ENCODE measurements at regions not wholly inside any gene's neighbourhood (a gene's known extent, or its start where the extent isn't known, plus 50 kb on each side); places are given as distances from the start of the nearest gene placed in this dataset.

DNA sequence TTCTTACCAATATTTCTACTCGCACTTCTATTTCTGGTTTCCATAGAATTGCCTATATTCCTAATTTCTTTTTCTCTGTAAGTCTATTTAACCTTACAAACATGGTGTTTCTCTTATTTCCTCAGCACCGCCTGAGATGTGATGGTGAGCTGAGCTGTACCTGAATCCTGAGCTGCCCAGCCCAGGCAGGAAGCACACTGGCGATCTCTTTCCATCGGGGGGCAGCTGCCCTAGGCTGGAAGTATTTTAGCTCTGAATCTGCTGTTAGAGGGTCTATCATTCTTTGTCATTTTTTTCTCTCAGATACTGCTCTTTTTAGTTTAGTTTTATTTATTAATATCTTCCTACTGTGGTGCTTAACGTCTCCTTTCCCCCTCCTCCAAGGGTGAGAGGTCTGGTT, 173.4 kb upstream of the SLC35B3 start:
- no peak for DNase-seq (ENCODE audit: low read depth in 2 of 2)

DNA sequence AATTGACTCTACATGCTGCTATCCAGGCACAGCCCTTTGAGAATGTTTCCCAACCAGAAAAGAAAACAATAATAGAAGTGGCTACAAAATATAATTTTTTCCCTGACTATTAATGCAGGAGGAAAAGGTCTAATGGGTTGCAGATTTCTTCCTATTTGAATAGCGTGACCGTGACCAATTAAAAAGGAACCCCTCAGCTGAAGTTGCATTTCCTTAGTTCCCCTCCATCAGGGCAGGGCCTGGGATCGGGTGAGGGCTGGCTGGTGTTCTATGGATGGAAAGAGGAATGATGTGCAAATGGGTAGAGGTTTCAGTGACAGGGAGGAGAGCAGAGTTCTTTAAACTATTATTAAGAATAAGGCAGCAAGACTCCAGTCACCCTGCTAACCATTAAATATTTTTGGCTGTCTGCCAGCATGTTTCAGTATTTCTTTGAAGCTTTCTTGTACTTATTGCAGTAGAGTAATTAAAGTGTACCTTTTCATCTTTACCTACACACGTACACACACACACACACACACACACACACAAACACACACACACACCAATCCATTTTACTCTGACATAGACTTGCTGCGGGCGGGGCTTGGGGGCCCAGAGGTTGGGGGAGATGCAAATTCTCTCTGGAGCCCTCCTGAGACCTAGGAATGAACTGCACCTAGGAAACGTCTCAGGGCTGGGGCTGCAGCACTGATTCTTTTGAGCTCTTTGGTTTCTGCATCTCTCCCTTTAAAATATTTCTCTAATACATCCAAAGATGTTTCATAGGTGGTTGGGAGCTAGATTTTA, 154.8 kb upstream of the SLC35B3 start:
- DNase-seq (ENCODE audit: low read depth in 2 of 2), result no peak

DNA sequence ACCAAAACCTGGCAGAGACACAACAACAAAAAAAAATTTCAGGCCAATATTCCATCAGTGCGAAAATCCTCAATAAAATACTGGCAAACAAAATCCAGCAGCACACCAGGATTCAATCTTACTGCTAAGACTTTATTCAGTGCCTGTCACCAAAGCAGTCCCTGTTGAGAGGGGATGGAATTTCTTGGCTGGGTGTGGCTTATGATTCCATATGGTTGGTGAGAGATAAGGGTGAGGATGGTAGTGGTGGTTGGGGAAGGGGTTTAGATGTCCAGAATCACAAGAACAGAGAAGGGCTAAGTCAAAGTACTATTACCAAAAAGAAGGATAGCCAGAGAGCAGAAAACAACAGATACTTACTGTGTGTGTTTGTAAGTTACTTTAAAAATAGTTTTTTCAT, 152.8 kb upstream of the SLC35B3 start:
- DNase-seq (ENCODE audit: low read depth in 2 of 2), result no peak

DNA sequence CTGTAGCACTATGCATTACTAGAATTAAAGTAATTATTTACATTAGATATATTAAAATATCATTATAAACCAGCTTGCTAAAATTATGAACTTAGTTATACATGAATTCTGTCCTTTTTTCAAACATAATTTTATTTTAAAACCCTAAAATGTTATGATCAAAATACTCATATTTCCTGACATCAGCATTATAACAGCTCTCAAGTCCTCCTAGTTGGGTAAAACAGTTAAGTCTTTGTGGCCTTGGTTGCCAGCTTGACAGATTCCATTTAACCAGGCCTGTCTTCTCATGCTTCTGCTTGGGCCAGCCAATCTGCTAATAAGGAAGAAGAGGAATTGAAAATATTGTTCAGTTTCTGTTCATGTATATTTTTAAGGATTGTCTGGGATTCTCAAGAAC, 147.9 kb upstream of the SLC35B3 start:
- no peak for DNase-seq (ENCODE audit: low read depth in 2 of 2)

DNA sequence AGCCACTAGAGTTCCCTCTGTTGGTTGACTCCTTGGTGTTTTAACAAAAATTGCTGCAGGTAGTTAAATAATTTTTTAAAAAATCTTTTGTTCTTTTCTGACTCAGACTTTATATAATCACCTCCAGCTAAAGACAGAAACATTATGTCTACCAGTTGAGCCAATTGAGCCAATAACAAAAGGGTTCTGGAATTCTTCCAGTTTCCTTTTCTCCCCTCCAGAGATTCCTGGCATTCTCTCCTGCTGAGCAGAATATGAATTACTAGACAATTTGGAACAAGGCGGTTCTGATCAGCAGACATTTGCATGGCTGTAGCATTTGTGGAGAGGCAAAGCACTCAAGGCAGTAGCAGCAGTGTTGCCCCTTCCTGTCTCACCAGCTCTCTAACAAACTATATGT, 144.0 kb upstream of the SLC35B3 start:
- no peak for DNase-seq (ENCODE audit: low read depth in 2 of 2)

DNA sequence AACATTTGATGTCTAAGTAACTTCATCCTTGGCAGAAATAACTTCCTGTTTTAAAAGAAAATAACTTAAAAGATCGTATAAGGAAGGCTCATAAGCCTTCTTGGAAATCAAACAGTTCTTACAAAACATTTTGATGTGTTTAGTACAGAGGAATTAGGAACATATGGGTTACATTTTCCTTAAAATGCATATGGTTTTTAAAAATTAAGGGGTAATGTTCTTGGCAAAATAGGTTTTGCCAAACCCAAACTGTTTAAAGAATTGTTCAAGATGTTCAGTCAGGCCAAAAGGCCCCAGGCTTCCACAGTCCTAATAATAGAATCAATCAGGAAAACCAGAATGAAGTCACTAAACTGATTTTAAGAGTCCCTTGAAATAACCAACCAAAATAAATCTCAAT, 142.7 kb upstream of the SLC35B3 start:
- DNase-seq (ENCODE audit: low read depth in 2 of 2), result no peak

DNA sequence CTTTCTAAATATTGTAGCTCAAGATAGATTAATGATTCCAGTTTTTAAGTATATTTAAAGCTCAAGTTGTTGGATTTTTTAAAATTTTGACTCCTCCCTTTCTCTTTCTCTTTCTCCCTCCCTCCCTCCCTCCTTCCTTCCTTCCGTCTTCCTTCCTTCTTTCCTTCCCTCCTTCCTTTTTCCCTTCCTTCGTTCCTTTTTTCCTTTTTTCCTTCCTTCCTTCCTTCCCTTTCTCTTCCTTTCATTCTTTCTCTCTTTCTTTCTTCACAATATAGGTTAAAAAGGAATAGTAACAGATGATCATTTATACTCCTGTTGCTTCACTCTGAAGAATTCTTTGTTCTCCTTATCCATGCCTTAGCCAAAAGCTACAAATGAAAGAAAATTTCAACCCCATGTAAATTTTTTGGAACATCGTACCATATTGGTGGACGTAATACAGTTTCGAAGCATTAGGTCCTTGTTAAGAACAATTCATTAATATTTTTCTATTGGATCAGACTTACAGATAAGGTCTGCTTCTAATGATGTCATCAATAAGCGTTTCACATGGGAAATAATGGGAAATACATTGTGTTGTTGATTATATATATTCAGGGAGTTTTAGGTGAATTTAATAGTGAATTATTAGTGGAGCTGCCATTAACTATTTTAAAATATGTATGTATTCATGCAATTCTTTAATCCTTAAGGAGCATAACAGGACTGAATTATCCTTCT, 139.6 kb upstream of the SLC35B3 start:
- DNase-seq (ENCODE audit: low read depth in 2 of 2), result no peak

DNA sequence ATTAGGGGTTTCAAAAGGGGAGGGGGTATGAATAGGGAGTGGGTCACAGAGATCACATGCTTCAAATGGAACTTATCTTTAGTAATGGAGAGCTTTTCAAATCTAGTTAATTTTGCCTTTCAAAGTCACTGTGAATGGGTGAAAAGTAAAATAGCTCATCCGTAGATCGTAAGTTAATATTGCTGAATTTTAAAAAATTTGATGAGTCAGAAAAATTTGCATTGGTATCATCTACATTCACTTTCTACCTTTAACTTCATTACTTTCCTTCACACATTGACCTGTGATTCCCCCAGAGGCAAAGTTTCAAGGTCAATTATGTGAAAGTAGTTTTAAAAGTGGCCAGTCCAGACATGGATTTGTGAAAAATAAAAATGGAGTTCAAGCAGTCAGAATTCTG, 139.0 kb upstream of the SLC35B3 start:
- DNase-seq (ENCODE audit: low read depth in 2 of 2), result no peak

DNA sequence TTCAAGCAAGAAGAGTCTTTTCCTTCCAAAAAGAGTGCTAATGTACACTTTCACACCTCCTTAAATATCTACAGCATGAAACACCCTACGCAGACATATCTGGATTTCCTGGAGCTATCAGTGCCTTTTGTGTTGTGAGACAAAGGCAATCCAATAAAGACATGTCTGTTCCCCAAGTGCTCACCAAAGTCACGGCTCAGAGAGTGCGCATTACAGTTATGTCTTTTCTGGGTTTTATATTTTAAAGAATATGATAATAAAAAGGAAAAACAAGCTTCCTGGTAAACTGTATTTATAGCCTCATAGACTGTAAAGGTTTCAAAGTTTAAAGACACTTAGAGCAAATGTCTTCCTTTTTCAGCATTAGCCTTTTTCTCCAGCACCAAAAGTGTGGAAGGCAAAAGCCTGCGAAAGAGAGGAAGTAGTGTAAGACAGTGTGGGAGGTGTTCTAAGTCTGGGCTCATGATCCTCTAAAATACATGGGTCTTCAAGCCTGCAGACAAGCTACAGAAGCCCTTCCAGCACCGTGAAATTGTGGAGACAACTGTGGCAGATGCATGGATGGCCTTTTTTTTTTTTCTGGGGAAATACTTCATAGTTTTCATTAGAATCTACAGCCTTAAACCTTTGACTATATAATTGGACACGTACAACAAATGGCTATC, 135.0 kb upstream of the SLC35B3 start:
- DNase-seq (ENCODE audit: low read depth in 2 of 2), result no peak

DNA sequence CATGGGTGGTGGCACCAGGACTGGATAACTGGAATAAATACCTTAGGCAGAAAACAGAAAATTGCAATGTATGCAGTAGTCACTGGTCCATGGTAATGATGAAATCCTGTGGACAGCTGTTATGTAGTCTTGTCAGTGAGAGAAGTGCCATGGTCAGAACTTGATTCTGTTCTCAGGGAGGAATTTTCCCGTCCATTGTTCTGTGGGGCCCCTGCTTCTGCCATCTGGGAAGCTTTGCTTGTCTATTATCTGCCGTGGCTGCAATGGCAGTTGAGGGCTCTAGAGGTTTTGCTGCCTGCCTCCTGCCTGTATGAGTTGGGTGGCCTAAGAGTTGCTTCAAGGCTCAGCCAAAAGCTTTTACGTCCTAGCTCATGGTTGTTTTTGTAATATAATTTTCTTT, 126.8 kb upstream of the SLC35B3 start:
- no peak for DNase-seq (ENCODE audit: low read depth in 2 of 2)

DNA sequence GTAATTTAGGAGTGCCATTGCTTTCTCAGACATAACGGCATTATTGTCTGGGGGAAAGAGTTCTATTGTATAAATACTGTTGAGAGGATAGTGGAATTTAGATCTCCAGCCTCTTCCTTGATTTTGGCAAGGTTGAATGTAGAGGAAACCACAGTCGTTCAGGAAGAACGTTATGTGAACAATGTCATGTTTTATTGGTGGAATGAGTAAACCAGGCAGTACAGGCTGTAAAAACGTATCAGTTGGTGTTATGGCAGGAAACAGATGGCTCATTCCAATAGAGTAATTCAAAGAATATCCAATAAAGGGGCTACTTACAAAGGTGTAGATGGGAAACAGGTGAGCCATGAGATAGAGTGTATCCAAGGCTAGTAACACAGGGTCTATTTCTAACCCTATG, 123.6 kb upstream of the SLC35B3 start:
- no peak for DNase-seq (ENCODE audit: low read depth in 2 of 2)

DNA sequence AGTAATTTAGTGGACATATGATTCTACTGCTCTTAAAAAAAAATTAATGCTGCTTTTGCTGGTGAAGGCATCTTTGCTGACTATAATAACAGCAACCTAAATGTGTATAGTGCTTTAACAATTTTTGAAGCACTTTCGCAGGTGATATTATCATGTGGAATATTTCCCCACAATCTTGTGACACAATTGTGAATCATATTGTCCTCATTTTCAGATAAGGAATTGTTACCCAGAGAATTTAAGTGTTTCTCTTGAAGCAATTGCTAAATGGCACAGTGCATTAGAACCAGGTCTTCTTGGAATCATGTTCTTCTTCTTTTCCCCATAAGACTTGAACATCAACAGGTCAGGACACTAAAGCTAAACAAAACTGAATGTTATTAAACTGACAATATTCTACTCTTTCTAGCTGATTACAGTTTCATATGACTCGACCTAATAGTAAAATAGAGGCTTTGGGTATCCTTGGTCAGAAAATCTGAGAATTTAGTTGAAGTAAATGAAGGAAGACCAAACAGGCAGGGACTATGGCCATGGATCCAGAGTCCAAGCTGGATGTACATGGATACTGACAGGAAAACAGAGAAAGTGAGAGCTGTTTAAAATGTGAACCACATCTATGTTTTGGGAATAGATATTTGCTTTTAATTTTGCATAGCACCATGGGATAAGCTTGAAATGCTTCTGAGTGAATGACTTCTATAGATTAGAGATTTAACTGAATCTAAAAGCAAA, 121.8 kb upstream of the SLC35B3 start:
- DNase-seq (ENCODE audit: low read depth in 2 of 2), result no peak

DNA sequence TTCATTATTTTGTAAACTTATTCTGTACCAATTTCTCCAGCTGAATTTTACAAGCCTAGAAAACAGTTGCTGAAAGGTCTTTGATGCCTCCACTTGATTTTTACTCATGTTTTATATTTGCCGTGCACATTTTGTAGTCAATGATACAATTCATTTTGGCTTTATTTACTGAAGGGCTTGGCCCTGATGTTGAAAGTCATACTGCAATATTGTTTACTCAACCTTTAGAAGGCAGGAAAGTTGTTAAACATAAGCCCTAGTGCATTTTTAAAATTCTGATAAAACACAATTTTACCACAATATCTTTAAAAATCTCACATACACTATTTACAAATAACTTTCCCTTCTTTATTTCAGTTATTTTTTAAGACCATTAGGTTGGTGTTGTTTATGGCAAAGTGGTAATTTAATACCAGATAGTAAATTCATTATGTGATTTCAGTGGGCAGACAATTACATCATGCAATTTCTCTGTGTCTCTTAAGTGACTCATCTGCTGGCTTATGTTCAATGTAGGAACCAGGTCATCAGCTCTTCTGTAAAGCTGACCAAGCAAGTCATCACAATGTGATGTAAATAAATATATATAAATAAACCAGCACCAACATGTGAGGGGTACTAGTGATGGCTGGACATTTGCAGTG, 121.1 kb upstream of the SLC35B3 start:
- no peak for DNase-seq (ENCODE audit: low read depth in 2 of 2)

DNA sequence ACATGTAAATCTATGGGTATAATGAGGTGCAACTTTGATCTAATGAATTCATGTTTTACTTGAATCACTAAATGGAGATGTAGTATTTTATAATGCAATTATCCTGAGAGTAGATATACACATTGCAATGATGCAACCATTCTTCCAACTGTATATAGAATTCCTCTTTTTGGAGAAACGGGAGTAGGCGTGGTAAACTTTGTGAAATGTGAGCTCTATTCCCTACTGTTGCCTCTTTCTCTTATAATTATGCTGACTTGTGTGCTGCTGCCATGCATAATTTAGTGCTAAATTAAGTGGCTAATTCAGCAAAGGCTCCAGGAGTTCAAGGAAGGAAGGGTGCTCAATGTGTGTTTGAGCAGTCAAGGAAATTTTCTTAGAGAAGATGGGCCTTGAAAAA, 116.6 kb upstream of the SLC35B3 start:
- DNase-seq (ENCODE audit: low read depth in 2 of 2), result no peak

DNA sequence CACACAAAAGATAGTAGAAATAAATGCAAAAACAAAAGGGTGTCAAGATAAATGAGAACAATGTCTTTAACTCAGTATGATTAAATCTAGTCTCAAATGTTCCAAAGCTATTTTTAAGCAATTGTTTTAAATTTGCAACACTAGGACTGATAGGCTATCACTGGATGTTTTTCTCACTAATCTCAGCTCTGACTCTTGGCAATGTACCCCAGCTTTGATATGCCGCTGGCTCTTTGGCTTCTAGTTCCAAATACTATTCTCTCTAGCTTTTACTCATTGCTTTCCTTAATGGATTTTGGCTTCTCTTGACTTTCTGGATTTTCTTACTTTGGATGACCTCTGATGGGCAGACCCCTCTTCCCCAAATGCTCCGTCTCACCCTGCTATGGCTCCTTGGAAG, 116.0 kb upstream of the SLC35B3 start:
- no peak for DNase-seq (ENCODE audit: low read depth in 2 of 2)

DNA sequence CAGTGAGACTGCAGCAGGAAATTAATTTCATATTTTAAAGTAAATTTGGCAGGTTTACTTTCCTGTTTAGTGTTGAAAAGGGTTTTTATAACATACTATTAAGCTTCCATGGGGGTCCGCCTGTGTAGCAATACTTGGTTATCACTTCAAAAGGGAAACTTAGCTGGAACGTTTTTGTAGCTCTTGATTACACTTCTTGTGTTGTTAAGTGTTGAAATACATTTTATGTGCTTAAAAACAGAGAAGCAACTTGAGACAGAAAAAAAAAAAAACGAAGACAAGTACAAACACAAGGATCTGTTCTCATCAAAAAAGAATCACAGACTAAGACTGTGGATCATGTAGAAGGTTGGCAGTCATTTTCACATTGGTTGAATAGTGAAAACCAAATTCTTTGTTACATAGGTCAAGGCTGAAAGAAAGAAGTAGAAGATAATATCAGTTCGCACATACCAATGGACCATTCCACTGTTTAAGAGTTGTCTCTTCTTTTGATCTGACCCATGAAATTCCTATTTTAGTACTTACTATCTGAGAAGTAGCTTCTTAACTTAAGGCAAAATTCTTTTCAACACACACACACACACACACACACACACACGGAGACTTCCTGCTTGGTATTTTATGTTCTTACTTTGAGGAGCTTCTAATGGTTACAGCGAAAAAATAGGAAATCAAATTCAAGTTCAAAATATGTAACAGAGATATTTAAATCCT, 113.9 kb upstream of the SLC35B3 start:
- no peak for DNase-seq (ENCODE audit: low read depth in 2 of 2)

DNA sequence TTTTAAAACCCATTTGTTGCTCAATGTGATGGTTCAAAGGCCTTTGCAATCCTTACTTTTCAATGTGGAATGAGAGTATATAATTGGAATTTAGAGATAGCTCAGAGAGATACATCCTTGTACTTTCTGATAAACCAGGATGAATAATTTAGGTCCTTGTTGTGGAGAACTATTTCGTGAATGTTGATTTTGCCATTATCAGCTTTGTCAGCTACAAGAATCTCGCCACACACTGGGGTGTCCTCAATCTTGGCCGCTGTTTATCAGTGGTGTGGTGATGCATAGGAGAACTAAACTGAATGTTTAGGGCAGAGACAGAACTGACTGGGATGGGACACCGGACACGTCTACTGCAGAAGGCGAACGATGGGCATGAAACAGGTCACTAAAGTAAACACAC, 111.2 kb upstream of the SLC35B3 start:
- no peak for DNase-seq (ENCODE audit: low read depth in 2 of 2)

DNA sequence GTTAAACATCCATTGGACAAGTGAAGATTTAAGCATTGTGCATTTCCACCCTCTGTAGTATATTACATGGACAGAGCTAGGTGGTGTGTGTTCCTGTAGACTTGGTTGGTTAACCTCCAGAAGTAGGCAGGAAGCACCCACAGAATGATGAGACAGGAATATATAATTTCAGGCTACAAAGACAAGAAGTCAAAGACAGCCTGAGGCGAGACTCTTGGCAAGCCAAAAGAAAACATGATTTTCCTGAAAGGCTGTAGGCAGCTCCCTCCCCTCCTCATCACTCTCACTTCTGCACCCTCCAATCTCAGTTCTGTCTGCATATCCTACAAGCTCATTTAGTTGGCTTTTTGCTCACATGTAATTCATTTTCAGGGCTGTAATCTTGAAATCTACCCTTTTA, 110.0 kb upstream of the SLC35B3 start:
- no peak for DNase-seq (ENCODE audit: low read depth in 2 of 2)

DNA sequence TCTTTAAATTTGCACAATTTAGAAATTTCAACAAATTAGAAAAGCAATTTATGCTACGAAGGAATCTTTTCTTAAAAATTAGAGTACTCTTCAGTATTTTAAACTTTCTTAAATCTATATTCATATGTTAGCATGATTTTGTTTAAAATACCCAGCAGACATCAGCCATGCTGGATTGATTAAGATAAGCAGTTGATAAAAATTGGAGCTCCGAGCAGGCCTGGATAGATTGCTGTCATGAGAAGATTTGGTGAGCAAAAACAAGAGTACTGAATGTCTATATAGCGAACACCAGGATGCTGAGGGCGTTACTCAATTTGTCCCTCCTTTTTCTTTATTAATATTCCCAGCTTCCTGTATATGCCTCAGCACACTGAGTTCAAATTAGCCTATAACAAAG, 108.4 kb upstream of the SLC35B3 start:
- DNase-seq (ENCODE audit: low read depth in 2 of 2), result no peak

DNA sequence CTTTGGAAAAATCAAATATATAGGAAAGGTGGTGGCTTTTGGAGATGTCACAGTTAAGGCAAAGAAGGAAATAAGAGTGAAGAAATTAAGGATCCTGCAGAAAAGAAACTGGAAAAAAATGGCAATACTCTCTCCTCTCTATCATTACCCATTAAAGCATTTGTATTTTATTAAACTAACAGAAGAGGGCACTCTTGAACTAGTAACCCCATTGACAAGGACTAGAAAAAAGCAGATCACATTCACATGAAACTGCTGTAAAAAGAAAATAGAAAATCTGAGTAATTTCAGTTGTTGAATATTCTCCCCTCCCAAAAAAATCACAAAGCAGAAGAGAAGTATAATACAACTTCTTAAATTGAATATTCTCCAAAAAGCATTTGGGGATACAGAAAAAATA, 104.1 kb upstream of the SLC35B3 start:
- no peak for DNase-seq (ENCODE audit: low read depth in 2 of 2)

DNA sequence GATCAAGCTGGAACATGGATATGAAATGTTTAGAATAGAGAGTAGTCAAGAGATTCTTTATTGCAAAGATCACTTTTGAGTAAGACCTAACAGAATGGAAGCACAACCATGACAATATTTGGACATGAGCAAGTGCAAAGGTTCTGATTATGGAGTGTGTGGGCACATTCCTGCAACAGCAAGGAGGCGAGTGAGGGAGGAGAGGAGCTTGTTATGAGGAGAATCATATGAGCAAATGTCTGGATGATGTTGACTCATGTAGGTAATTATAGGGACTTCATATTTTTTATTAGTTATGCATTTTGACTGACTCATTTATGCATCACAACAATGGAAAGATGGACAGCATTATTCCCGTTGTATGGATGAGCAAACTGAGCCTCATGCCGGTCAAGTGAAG, 100.8 kb upstream of the SLC35B3 start:
- DNase-seq (ENCODE audit: low read depth in 2 of 2), result no peak
